T-helper 17 cell (primary cell): ENCODE measurements at regions not wholly inside any gene's neighbourhood (a gene's known extent, or its start where the extent isn't known, plus 50 kb on each side); places are given as distances from the start of the nearest gene placed in this dataset.

Experiments used
- ATAC-seq: fragments of 150-1000 bp; cut with Tn5 transposase; 2 replicates; pipeline ENCODE4 v1.10.0; 2021; ENCODE audit warnings: mild to moderate bottlenecking, moderate library complexity
- DNase-seq, 3 donors: peaks; one replicate each; pipeline versions ENCODE4 v3.0.0 to v3.0.0-alpha.2; 2020 to 2021
- H3K9me3 ChIP-seq: one replicate; pipeline ENCODE4 v1.7.0; 2013; ENCODE audit warnings: low read length, mild to moderate bottlenecking; ENCODE audit not compliant: control insufficient read depth, poor library complexity, severe bottlenecking
- H3K27ac Mint-ChIP-seq: one replicate; pipeline ENCODE4 v1.8.0; 2022; ENCODE audit warnings: mild to moderate bottlenecking, moderate library complexity, mixed read lengths
- H3K27me3 Mint-ChIP-seq: one replicate; pipeline ENCODE4 v1.8.0; 2022; ENCODE audit warnings: mixed read lengths
- H3K36me3 Mint-ChIP-seq: one replicate; pipeline ENCODE4 v1.8.0; 2022; ENCODE audit warnings: low read depth, mixed read lengths
- H3K4me1 Mint-ChIP-seq: one replicate; pipeline ENCODE4 v1.8.0; 2022; ENCODE audit warnings: mild to moderate bottlenecking, mixed read lengths
- H3K4me3 Mint-ChIP-seq: one replicate; pipeline ENCODE4 v1.8.0; 2022; ENCODE audit warnings: mild to moderate bottlenecking, moderate library complexity, mixed read lengths

DNA sequence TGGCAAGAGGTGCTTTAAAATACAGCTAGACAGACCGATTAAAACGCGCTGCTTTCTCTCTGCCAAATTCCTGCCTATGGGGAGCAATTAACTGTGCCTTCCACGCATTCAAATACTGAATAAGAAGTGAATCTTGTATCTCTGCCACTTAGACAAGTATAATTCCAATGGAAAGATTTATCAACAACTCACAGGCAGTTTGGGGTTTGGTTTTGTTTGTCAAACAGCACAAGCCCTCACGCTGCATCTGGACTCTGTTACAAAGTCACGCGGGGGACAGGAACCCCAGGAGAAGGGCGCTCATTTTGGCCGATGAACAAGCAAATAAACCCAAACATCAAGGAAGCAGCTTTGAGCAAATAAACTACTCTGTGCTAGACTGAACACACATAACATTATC, 61.8 kb upstream of the TMCO5A start:
- no peak overlapping the region for H3K27ac Mint-ChIP-seq
- DNase-seq, result no peak
- H3K4me1 Mint-ChIP-seq, result no peaks in the 10 kb centered on the region
- peaks cover 42% of the 10 kb centered on the region for H3K27me3 Mint-ChIP-seq
- H3K36me3 Mint-ChIP-seq, result no peaks in the 10 kb centered on the region
- ATAC-seq, result no peak
- no peak overlapping the region for H3K4me3 Mint-ChIP-seq
- H3K9me3 ChIP-seq, result no peaks in the 10 kb centered on the region

DNA sequence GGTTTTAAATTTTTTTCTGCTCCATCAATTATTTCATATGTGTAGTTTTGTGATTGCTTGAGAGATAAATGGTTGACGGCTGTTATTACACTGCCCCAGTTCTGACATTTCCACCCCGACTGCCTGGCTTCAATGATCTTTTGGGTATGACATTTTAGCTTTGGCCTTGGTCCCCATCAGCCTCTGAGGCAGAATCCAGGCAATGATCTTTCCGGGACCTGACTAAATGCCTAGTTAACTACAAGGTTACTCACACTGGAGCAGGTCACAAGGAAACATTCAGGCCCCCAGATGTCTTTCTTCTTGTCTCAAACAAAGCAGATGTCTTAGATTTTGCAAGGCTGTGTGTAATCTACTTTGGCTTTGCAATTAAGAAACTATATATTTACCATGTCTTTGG, 61.1 kb upstream of the TMCO5A start:
- Mint-ChIP-seq H3K36me3 (no peaks in the 10 kb centered on the region), H3K27me3 (peaks cover 43% of the 10 kb centered on the region), H3K27ac (no peak overlapping the region), H3K4me1 (no peaks in the 10 kb centered on the region), H3K4me3 (no peak overlapping the region)
- no peak for DNase-seq
- no peak for ATAC-seq
- no peaks in the 10 kb centered on the region for H3K9me3 ChIP-seq

DNA sequence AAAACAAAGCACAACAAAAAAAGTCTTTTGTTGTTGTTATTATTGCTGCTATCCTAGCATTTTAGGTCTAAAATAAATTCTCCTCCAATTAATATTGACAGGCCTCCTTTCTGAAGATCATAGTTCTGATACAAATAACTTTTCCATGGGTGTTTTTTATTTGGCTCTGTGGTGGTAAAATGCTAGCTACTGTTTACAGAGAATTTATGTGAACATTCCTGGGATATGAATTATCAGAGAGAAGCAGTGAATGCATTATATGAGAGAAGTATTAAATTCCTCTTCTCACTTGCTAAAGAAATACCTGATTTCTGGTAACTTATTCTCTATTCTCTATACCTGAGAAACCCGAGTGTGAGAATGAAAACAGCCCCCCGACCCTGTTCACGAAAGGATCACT, 57.5 kb upstream of the TMCO5A start:
- no peaks in the 10 kb centered on the region for H3K9me3 ChIP-seq
- Mint-ChIP-seq H3K4me3 (no peak overlapping the region), H3K4me1 (no peaks in the 10 kb centered on the region), H3K27me3 (peaks cover 51% of the 10 kb centered on the region), H3K27ac (no peak overlapping the region), H3K36me3 (no peaks in the 10 kb centered on the region)
- ATAC-seq, result no peak
- DNase-seq, result no peak

DNA sequence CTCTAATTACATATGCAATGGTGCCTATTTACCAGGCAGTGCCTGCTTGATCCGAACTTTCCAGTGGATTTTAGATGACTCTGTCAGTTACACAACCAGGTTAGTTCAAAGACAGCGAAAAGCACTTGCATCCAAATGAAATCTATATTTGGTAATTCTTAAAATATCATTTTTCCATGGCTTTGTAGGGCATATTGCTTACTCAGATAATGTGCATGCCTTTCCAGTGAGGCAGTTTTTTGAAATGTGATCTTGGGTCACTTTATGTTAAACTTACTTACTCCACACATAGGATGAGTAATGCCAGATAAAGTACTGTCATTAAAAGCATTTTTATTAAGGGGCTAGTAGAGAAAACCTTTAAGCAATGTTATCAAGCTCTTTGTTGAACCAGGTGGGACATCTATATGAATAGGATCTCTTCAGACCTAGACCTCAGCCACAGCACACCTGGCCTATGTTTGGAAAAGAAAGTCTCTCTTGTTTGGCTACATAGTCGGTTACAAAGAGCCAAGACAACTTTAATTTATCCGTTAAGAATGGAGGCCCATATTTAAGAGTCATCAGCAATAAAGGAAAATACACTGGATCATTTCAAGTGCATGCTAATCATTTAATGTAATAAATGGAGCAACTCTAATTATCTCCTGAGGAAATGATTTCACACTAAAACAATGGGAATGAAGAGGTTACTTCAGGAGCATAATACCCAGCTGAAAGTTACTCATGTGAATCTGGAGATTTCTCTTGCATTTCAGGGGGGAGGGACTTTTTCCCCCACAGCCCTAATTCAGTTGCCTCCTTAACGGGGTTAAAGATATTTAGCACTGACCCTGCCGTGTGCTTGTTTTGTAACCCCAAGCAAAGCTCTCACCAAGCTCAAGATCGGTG, 56.3 kb upstream of the TMCO5A start:
- Mint-ChIP-seq H3K27ac (no peak overlapping the region), H3K4me1 (no peaks in the 10 kb centered on the region), H3K27me3 (peaks cover 51% of the 10 kb centered on the region), H3K4me3 (no peak overlapping the region), H3K36me3 (no peaks in the 10 kb centered on the region)
- DNase-seq (no peak), ATAC-seq (no peak)
- no peaks in the 10 kb centered on the region for H3K9me3 ChIP-seq

DNA sequence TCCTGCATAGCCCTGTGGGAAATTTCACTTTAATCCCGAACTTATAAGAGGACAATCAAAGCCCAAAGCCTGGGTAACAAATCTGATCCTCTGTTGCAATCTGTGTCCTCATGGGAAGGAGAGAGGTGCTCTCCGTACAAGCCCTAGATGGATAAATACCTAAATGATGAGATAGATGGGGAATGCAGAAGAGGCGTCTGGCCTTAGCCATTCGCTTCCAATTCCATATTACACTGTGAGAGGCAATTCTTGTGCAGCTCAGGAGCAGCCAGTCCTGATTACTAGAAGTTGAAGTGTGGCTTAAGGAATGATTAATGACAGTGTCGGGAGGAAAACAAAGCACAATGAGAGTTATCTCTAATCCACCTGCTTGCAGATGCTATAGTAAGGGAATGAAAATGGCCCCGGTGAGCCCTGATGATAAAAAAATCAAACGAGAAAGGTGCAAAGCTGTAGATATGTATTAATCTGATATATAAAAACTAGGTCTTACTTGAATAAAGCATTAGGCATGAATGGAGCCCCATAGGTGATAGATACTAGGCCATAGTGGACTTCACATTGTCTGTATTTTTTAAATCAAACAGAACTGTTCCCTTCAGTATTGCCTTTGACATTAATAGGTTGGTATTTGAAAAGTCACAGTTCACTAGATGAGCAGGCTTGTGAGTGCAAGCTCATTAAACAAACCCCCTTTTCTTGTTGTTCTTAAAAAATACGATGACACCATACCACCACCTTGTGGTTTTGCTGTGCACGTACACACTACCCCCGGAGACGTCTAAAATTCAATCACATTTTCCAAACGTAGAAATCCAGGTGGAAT, 54.2 kb upstream of the TMCO5A start:
- Mint-ChIP-seq H3K27ac (no peak overlapping the region), H3K4me1 (no peaks in the 10 kb centered on the region), H3K36me3 (no peaks in the 10 kb centered on the region), H3K4me3 (no peak overlapping the region), H3K27me3 (peaks cover 65% of the 10 kb centered on the region)
- DNase-seq (no peak), ATAC-seq (no peak)
- no peaks in the 10 kb centered on the region for H3K9me3 ChIP-seq

DNA sequence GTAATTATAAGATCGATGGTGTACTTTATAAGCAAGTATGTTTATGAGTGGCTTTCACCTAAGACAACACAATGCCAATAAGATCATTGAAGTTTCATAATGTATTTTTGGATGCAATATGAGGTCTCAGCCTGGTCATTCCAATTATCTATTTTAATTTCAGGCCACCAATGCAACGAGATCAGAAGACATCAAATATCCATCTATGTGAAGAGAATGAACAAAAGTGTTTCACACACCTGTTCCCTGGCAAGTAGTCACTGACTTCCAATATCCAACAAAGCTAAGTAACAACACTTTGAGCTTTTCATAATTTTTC, 53.6 kb upstream of the TMCO5A start:
- Mint-ChIP-seq H3K27ac (no peak overlapping the region), H3K27me3 (peaks cover 63% of the 10 kb centered on the region), H3K36me3 (no peaks in the 10 kb centered on the region), H3K4me1 (no peaks in the 10 kb centered on the region), H3K4me3 (no peak overlapping the region)
- no peaks in the 10 kb centered on the region for H3K9me3 ChIP-seq
- ATAC-seq, result no peak
- no peak for DNase-seq

DNA sequence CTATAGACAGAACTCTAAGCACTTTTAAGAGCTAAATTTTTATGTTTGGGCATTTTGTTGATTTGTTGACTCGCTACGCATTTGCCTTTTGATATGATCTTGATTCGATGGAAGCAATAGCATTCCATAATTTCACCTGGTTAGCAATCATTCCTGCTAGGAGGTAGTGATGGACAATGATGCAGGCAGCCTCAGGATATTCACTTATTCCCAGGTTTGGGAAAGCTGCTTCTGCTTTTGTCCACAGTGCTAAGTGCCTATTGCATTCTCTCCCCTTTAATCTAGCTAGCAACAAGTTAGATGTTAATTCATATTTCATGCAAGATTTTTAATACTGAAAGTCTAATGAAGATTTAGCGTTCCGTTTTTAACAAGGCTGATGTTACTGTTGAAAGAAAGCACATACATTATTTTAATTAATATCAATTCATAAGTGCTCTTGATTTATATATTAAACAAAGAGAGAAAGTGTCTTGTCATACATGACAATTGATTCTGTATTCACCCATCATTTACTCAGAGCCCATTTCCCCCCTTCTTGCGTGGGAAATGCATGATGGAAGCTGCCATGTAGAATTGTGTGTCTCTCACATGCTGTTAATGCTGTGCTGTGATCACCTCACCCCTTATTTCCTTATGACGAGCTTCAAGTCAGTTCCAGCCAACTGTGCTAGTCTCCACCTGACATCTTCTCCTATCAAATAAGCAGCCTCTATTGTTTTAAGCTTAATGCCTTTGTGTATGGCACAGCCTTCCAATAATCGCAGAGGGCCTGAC, 53.0 kb upstream of the TMCO5A start:
- Mint-ChIP-seq H3K27me3 (peaks cover 60% of the 10 kb centered on the region), H3K36me3 (no peaks in the 10 kb centered on the region), H3K4me3 (no peak overlapping the region), H3K27ac (no peak overlapping the region), H3K4me1 (no peaks in the 10 kb centered on the region)
- DNase-seq (no peak), ATAC-seq (no peak)
- no peaks in the 10 kb centered on the region for H3K9me3 ChIP-seq

DNA sequence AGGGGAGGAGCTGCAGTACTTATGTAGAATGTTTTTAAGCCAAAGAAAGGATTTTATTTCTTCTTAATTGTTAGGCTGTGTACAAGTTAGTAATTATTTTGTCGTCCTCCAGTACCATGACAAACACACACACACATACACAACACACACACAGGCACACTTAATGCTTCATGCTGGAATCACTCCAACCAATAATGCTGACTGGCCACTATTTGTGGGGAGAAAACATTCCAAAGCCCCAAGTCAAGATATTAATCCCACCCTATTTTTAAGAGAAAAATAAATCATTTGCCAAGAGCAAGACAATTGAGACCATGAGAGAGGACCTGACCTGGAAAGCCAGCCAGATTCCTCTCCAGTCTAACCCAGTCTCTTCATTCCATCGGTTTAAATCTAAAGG, 51.8 kb upstream of the TMCO5A start:
- no peak overlapping the region for H3K27ac Mint-ChIP-seq
- H3K4me1 Mint-ChIP-seq, result no peaks in the 10 kb centered on the region
- H3K27me3 Mint-ChIP-seq, result peaks cover 58% of the 10 kb centered on the region
- no peak overlapping the region for H3K4me3 Mint-ChIP-seq
- no peak for DNase-seq
- no peaks in the 10 kb centered on the region for H3K9me3 ChIP-seq
- no peak for ATAC-seq
- no peaks in the 10 kb centered on the region for H3K36me3 Mint-ChIP-seq
